ENCODE measurements at regions not wholly inside any gene's neighbourhood (a gene's known extent, or its start where the extent isn't known, plus 50 kb on each side); places are given as distances from the start of the nearest gene placed in this dataset.

DNA sequence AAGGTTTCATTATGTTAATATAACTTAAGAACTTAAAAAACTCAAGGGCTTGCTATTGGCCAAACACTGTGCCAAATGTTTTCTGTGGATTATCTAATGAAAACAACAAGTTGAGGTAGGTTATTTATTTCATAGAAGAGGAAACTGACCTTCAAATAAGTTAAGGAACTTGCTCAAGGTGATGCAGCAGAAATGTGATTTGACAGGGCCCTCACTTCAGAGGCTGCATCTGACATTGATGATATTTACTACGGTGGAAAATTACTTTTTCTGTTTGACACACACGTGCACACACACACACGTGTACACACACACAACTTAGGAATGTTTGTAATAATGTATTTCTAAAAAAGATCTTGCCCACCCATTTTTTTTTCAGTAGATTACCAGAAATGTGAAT is 137.2 kb upstream of the CXCR4 start:
- H3K9me3 ChIP-seq (ENCODE audit: insufficient read depth, low read depth), result no peaks in the 10 kb centered on the region
- H3K27ac ChIP-seq, result no peak overlapping the region
- CTCF ChIA-PET, result no interaction called here
- intact Hi-C loops (cut with micrococcal nuclease; ENCODE audit: unreplicated experiment), result no loop called here
- H2AFZ ChIP-seq, result no peak overlapping the region
- H4K20me1 ChIP-seq (ENCODE audit: insufficient read depth), result no peaks in the 10 kb centered on the region
- no peaks in the 10 kb centered on the region for H3K27me3 ChIP-seq (ENCODE audit: insufficient read depth, low read depth)
- no peaks in the 10 kb centered on the region for H3K9me2 ChIP-seq (ENCODE audit: insufficient read depth)
- no peaks in the 10 kb centered on the region for H3K36me3 ChIP-seq (ENCODE audit: low read depth)
- DNase-seq, result no peak
- H3K4me1 ChIP-seq (replicated peaks; ENCODE audit: insufficient read depth), result no peaks in the 10 kb centered on the region
- no peak overlapping the region for H3K4me3 ChIP-seq
- H3F3A ChIP-seq (ENCODE audit: insufficient read depth, low read depth), result no peaks in the 10 kb centered on the region
- POLR2A ChIA-PET (ENCODE audit: unreplicated experiment), result no interaction called here
- H3K4me2 ChIP-seq, result no peak overlapping the region
- TF ChIP-seq, protein P1, sequence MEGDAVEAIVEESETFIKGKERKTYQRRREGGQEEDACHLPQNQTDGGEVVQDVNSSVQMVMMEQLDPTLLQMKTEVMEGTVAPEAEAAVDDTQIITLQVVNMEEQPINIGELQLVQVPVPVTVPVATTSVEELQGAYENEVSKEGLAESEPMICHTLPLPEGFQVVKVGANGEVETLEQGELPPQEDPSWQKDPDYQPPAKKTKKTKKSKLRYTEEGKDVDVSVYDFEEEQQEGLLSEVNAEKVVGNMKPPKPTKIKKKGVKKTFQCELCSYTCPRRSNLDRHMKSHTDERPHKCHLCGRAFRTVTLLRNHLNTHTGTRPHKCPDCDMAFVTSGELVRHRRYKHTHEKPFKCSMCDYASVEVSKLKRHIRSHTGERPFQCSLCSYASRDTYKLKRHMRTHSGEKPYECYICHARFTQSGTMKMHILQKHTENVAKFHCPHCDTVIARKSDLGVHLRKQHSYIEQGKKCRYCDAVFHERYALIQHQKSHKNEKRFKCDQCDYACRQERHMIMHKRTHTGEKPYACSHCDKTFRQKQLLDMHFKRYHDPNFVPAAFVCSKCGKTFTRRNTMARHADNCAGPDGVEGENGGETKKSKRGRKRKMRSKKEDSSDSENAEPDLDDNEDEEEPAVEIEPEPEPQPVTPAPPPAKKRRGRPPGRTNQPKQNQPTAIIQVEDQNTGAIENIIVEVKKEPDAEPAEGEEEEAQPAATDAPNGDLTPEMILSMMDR (conservative IDR thresholded peaks at IDR 0.05), result no peak
- TF ChIP-seq EZH2 (IDR thresholded peaks at IDR 0.05; ENCODE audit: low read depth), result no peak
- no peaks in the 10 kb centered on the region for H3K79me2 ChIP-seq (ENCODE audit: low read depth)
- BruUV-seq (replicated peaks), result no TSS peak

DNA sequence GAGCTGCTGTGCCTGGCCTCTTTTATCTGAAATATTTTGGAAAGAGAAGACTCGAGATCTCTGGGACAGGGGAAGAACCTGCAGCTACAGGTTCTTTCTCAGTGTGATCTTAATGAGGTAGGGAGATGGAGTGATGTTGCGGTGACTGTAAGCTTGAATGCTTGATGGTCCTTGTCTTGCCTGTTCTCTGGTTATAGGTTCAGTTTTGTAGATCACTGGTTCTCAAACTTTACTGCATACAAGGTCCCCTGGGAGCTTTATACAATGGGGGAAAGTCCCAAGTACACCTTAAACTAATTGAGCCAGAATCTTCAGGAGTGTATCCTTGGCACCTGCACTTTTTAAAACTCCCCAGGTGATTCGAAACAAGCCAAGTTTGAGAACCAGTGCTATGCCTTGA is 136.7 kb upstream of the CXCR4 start:
- no peaks in the 10 kb centered on the region for H3K79me2 ChIP-seq (ENCODE audit: low read depth)
- intact Hi-C loops (cut with micrococcal nuclease; ENCODE audit: unreplicated experiment), result no loop called here
- H3K4me2 ChIP-seq, result no peak overlapping the region
- BruUV-seq (replicated peaks), result no TSS peak
- no peaks in the 10 kb centered on the region for H3K27me3 ChIP-seq (ENCODE audit: insufficient read depth, low read depth)
- H2AFZ ChIP-seq, result no peak overlapping the region
- TF ChIP-seq, protein P1 (conservative IDR thresholded peaks at IDR 0.05), result no peak
- TF ChIP-seq EZH2 (IDR thresholded peaks at IDR 0.05; ENCODE audit: low read depth), result no peak
- H3F3A ChIP-seq (ENCODE audit: insufficient read depth, low read depth), result no peaks in the 10 kb centered on the region
- H3K36me3 ChIP-seq (ENCODE audit: low read depth), result no peaks in the 10 kb centered on the region
- H3K4me3 ChIP-seq, result no peak overlapping the region
- no peak overlapping the region for H3K27ac ChIP-seq
- CTCF ChIA-PET, result no interaction called here
- POLR2A ChIA-PET (ENCODE audit: unreplicated experiment), result no interaction called here
- DNase-seq, result no peak
- H3K9me3 ChIP-seq (ENCODE audit: insufficient read depth, low read depth), result no peaks in the 10 kb centered on the region
- no peaks in the 10 kb centered on the region for H3K9me2 ChIP-seq (ENCODE audit: insufficient read depth)
- H3K4me1 ChIP-seq (replicated peaks; ENCODE audit: insufficient read depth), result no peaks in the 10 kb centered on the region
- H4K20me1 ChIP-seq (ENCODE audit: insufficient read depth), result no peaks in the 10 kb centered on the region

DNA sequence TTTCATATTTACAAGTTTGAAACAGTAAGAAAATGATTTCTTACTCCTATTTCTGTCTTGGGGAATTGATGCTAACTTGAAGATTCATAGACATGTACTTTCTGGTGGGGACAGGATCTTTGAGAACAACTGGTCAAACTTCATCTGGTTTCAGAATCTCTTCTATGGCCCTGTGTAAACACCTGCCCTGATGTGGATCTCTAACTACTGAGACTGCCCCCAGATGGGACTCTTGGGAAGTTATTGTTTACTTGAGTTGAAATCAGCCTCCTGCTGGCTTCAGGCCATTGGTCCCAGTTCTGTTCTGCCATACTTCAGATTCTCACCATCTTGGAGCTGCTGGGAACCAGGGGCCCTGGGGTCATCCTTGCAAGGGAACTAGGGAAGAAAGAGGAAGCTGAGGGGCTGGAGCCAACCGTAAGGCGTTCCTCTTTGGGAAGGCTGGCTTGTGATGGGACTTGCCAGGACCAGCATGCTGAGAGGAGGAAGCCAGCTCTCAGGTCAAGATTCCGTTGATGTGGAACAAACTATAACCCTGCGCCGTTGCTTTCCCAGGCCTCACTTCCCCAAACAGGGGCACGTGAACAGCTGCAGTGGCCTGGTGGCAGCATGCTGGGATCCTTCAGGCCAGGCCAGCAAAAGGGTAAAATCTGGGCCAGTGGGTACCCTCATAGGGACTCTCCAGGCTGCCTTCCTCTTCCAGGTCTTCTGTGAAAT is 135.5 kb upstream of the CXCR4 start:
- Histone ChIP-seq H4K20me1 (ENCODE audit: insufficient read depth) (no peaks in the 10 kb centered on the region), H3K4me3 (no peak overlapping the region), H3K4me1 (replicated peaks; ENCODE audit: insufficient read depth) (no peaks in the 10 kb centered on the region), H3K4me2 (no peak overlapping the region), H3K27me3 (ENCODE audit: insufficient read depth, low read depth) (no peaks in the 10 kb centered on the region), H3K79me2 (ENCODE audit: low read depth) (no peaks in the 10 kb centered on the region), H3K9me3 (ENCODE audit: insufficient read depth, low read depth) (no peaks in the 10 kb centered on the region), H2AFZ (no peak overlapping the region), H3K27ac (no peak overlapping the region), H3F3A (ENCODE audit: insufficient read depth, low read depth) (no peaks in the 10 kb centered on the region), H3K36me3 (ENCODE audit: low read depth) (no peaks in the 10 kb centered on the region), H3K9me2 (ENCODE audit: insufficient read depth) (no peaks in the 10 kb centered on the region)
- intact Hi-C loops (cut with micrococcal nuclease; ENCODE audit: unreplicated experiment), result no loop called here
- no peak for TF ChIP-seq EZH2 (IDR thresholded peaks at IDR 0.05; ENCODE audit: low read depth)
- TF ChIP-seq, protein P1 (conservative IDR thresholded peaks at IDR 0.05), result no peak
- no TSS peak for BruUV-seq (replicated peaks)
- ChIA-PET POLR2A (ENCODE audit: unreplicated experiment) (no interaction called here), CTCF (no interaction called here)
- DNase-seq, result no peak
